NCI-H226 (cell line): ENCODE measurements at regions not wholly inside any gene's neighbourhood (a gene's known extent, or its start where the extent isn't known, plus 50 kb on each side); places are given as distances from the start of the nearest gene placed in this dataset.

Experiments used
- DNase-seq: peaks from one replicate; pipeline ENCODE4 v3.0.0-alpha.2; 2015

GRCh38 chr7:35498416-35498815, 196.5 kb downstream of the HERPUD2 start:
- no peak for DNase-seq

- no peak for DNase-seq
These were observed 199.1 kb downstream of the HERPUD2 start for GRCh38 chr7:35495844-35496243.

GRCh38 chr7:35495377-35495776, 199.6 kb downstream of the HERPUD2 start:
- DNase-seq = no peak

- no peak for DNase-seq
These were observed 200.5 kb downstream of the HERPUD2 start for GRCh38 chr7:35494407-35494806.

- no peak for DNase-seq
These were observed 202.3 kb downstream of the HERPUD2 start for GRCh38 chr7:35492451-35493175.

GRCh38 chr7:35491233-35491632, 203.7 kb downstream of the HERPUD2 start:
- no peak for DNase-seq

GRCh38 chr7:35487841-35488240, 207.1 kb downstream of the HERPUD2 start:
- DNase-seq = no peak

GRCh38 chr7:35487402-35487801, 207.5 kb downstream of the HERPUD2 start:
- DNase-seq = no peak

GRCh38 chr7:35485436-35485835, 209.5 kb downstream of the HERPUD2 start:
- DNase-seq = no peak

GRCh38 chr7:35483568-35483967, 211.4 kb downstream of the HERPUD2 start:
- DNase-seq = no peak

GRCh38 chr7:35482231-35482630, 212.7 kb downstream of the HERPUD2 start:
- peak; percentile 41 for DNase-seq

- no peak for DNase-seq
These were observed 214.1 kb downstream of the HERPUD2 start for GRCh38 chr7:35480806-35481205.

GRCh38 chr7:35477609-35478008, 217.3 kb downstream of the HERPUD2 start:
- DNase-seq = no peak

- DNase-seq = no peak
These were observed 220.2 kb upstream of the TBX20 start for GRCh38 chr7:35474100-35474499.

GRCh38 chr7:35468606-35469005, 214.7 kb upstream of the TBX20 start:
- no peak for DNase-seq

GRCh38 chr7:35467456-35467978, 213.6 kb upstream of the TBX20 start:
- DNase-seq = no peak

- no peak for DNase-seq
These were observed 212.0 kb upstream of the TBX20 start for GRCh38 chr7:35465791-35466336.

- no peak for DNase-seq
These were observed 209.9 kb upstream of the TBX20 start for GRCh38 chr7:35463751-35464150.

- no peak for DNase-seq
These were observed 209.3 kb upstream of the TBX20 start for GRCh38 chr7:35463176-35463700.

- DNase-seq = no peak
These were observed 200.9 kb upstream of the TBX20 start for GRCh38 chr7:35454575-35455385.

- DNase-seq = no peak
These were observed 196.7 kb upstream of the TBX20 start for GRCh38 chr7:35450456-35451214.

- DNase-seq = no peak
These were observed 194.6 kb upstream of the TBX20 start for GRCh38 chr7:35448486-35448885.

- DNase-seq = no peak
These were observed 192.2 kb upstream of the TBX20 start for GRCh38 chr7:35446091-35446490.
